Activated T-cell treated with anti-CD3 and anti-CD28 coated beads, Interleukin-2, amount 50 U/mL, for 4 hours (primary cell): ENCODE measurements at regions not wholly inside any gene's neighbourhood (a gene's known extent, or its start where the extent isn't known, plus 50 kb on each side); places are given as distances from the start of the nearest gene placed in this dataset.

Source experiments
- ATAC-seq, 2 donors: fragments of 200-7000 bp; cut with Tn5 transposase; one replicate each; pipeline ENCODE4 v1.10.0; 2021
- DNase-seq: peaks from one replicate; pipeline ENCODE4 v3.0.0-alpha.2; 2020
- H3K27me3 Mint-ChIP-seq: one replicate; pipeline ENCODE4 v1.8.0; 2021; ENCODE audit warnings: low read depth, mixed read lengths
- H3K36me3 Mint-ChIP-seq: one replicate; pipeline ENCODE4 v1.8.0; 2022; ENCODE audit warnings: mixed read lengths; ENCODE audit not compliant: insufficient read depth
- H3K4me1 Mint-ChIP-seq: one replicate; pipeline ENCODE4 v1.8.0; 2021; ENCODE audit warnings: low read depth, mixed read lengths
- H3K4me3 Mint-ChIP-seq: one replicate; pipeline ENCODE4 v1.8.0; 2021; ENCODE audit warnings: mild to moderate bottlenecking, moderate library complexity, mixed read lengths
- H3K9me3 Mint-ChIP-seq: one replicate; pipeline ENCODE4 v1.8.0; 2021; ENCODE audit warnings: mixed read lengths

- Mint-ChIP-seq H3K27me3 (no peaks in the 10 kb centered on the region), H3K36me3 (no peaks in the 10 kb centered on the region), H3K9me3 (peaks cover 20% of the 10 kb centered on the region), H3K4me3 (no peak overlapping the region), H3K4me1 (no peaks in the 10 kb centered on the region)
- no peak for ATAC-seq
- no peak for DNase-seq
These were observed 135.7 kb downstream of the C1orf94 start for GRCh38 chr1:34312359-34312758.

GRCh38 chr1:34315974-34316373 lies 139.3 kb downstream of the C1orf94 start:
- no peak for DNase-seq
- H3K4me1 Mint-ChIP-seq, result no peaks in the 10 kb centered on the region
- no peak overlapping the region for H3K4me3 Mint-ChIP-seq
- no peaks in the 10 kb centered on the region for H3K36me3 Mint-ChIP-seq
- no peak for ATAC-seq
- peaks cover 16% of the 10 kb centered on the region for H3K9me3 Mint-ChIP-seq
- no peaks in the 10 kb centered on the region for H3K27me3 Mint-ChIP-seq

- DNase-seq (no peak), ATAC-seq (no peak)
- Mint-ChIP-seq H3K9me3 (peaks cover 16% of the 10 kb centered on the region), H3K27me3 (no peaks in the 10 kb centered on the region), H3K4me1 (no peaks in the 10 kb centered on the region), H3K36me3 (no peaks in the 10 kb centered on the region), H3K4me3 (no peak overlapping the region)
These were observed 140.1 kb downstream of the C1orf94 start for GRCh38 chr1:34316773-34317172.

GRCh38 chr1:34319218-34319617 lies 142.5 kb downstream of the C1orf94 start:
- no peak overlapping the region for H3K4me3 Mint-ChIP-seq
- no peak for DNase-seq
- ATAC-seq, result no peak
- no peaks in the 10 kb centered on the region for H3K27me3 Mint-ChIP-seq
- H3K9me3 Mint-ChIP-seq, result peaks cover 16% of the 10 kb centered on the region
- no peaks in the 10 kb centered on the region for H3K36me3 Mint-ChIP-seq
- H3K4me1 Mint-ChIP-seq, result no peaks in the 10 kb centered on the region

- no peaks in the 10 kb centered on the region for H3K36me3 Mint-ChIP-seq
- DNase-seq (no peak), ATAC-seq (no peak)
- H3K4me3 Mint-ChIP-seq, result no peak overlapping the region
- peaks cover 16% of the 10 kb centered on the region for H3K9me3 Mint-ChIP-seq
- no peaks in the 10 kb centered on the region for H3K27me3 Mint-ChIP-seq
- no peaks in the 10 kb centered on the region for H3K4me1 Mint-ChIP-seq
These were observed 143.5 kb downstream of the C1orf94 start for GRCh38 chr1:34320053-34320669.

- ATAC-seq, result no peak
- peaks cover 3% of the 10 kb centered on the region for H3K27me3 Mint-ChIP-seq
- no peak overlapping the region for H3K4me3 Mint-ChIP-seq
- no peaks in the 10 kb centered on the region for H3K9me3 Mint-ChIP-seq
- no peaks in the 10 kb centered on the region for H3K36me3 Mint-ChIP-seq
- DNase-seq, result no peak
- H3K4me1 Mint-ChIP-seq, result no peaks in the 10 kb centered on the region
These were observed 146.3 kb downstream of the C1orf94 start for GRCh38 chr1:34322969-34323368.

GRCh38 chr1:34324879-34325440 lies 148.3 kb downstream of the C1orf94 start:
- DNase-seq, result no peak
- H3K9me3 Mint-ChIP-seq, result no peaks in the 10 kb centered on the region
- no peaks in the 10 kb centered on the region for H3K4me1 Mint-ChIP-seq
- H3K27me3 Mint-ChIP-seq, result peaks cover 3% of the 10 kb centered on the region
- no peak for ATAC-seq
- no peak overlapping the region for H3K4me3 Mint-ChIP-seq
- no peaks in the 10 kb centered on the region for H3K36me3 Mint-ChIP-seq

- Mint-ChIP-seq H3K4me3 (no peak overlapping the region), H3K9me3 (no peaks in the 10 kb centered on the region), H3K27me3 (peaks cover 3% of the 10 kb centered on the region), H3K36me3 (no peaks in the 10 kb centered on the region), H3K4me1 (no peaks in the 10 kb centered on the region)
- DNase-seq (no peak), ATAC-seq (no peak)
These were observed 151.6 kb downstream of the C1orf94 start for GRCh38 chr1:34328281-34328799.

GRCh38 chr1:34330061-34330460 lies 153.4 kb downstream of the C1orf94 start:
- no peak for DNase-seq
- no peaks in the 10 kb centered on the region for H3K9me3 Mint-ChIP-seq
- ATAC-seq, result no peak

GRCh38 chr1:34331020-34331926 lies 154.6 kb downstream of the C1orf94 start:
- Mint-ChIP-seq H3K4me1 (no peaks in the 10 kb centered on the region), H3K36me3 (no peaks in the 10 kb centered on the region), H3K9me3 (no peaks in the 10 kb centered on the region), H3K27me3 (peaks cover 3% of the 10 kb centered on the region), H3K4me3 (no peak overlapping the region)
- no peak for ATAC-seq
- DNase-seq, result no peak

More at GRCh38 chr1:34330061-34330460, 153.4 kb downstream of the C1orf94 start:
- no peaks in the 10 kb centered on the region for H3K4me1 Mint-ChIP-seq
- H3K4me3 Mint-ChIP-seq, result no peak overlapping the region
- no peaks in the 10 kb centered on the region for H3K36me3 Mint-ChIP-seq
- H3K27me3 Mint-ChIP-seq, result peaks cover 3% of the 10 kb centered on the region

- Mint-ChIP-seq H3K4me3 (no peak overlapping the region), H3K36me3 (no peaks in the 10 kb centered on the region)
These were observed 156.3 kb downstream of the C1orf94 start for GRCh38 chr1:34332996-34333395.

GRCh38 chr1:34338871-34339270 lies 162.2 kb downstream of the C1orf94 start:
- H3K9me3 Mint-ChIP-seq, result no peaks in the 10 kb centered on the region
- H3K36me3 Mint-ChIP-seq, result no peaks in the 10 kb centered on the region
- DNase-seq (no peak), ATAC-seq (no peak)
- peaks cover 17% of the 10 kb centered on the region for H3K27me3 Mint-ChIP-seq
- no peaks in the 10 kb centered on the region for H3K4me1 Mint-ChIP-seq
- H3K4me3 Mint-ChIP-seq, result no peak overlapping the region

More at GRCh38 chr1:34332996-34333395, 156.3 kb downstream of the C1orf94 start:
- Mint-ChIP-seq H3K9me3 (no peaks in the 10 kb centered on the region), H3K4me1 (no peaks in the 10 kb centered on the region), H3K27me3 (peaks cover 3% of the 10 kb centered on the region)
- DNase-seq (no peak), ATAC-seq (no peak)

- Mint-ChIP-seq H3K4me3 (no peak overlapping the region), H3K9me3 (no peaks in the 10 kb centered on the region), H3K4me1 (no peaks in the 10 kb centered on the region), H3K36me3 (no peaks in the 10 kb centered on the region), H3K27me3 (peaks cover 17% of the 10 kb centered on the region)
- ATAC-seq, result no peak
- no peak for DNase-seq
These were observed 165.2 kb downstream of the C1orf94 start for GRCh38 chr1:34341896-34342295.

- no peak overlapping the region for H3K4me3 Mint-ChIP-seq
- H3K9me3 Mint-ChIP-seq, result no peaks in the 10 kb centered on the region
- no peaks in the 10 kb centered on the region for H3K36me3 Mint-ChIP-seq
- H3K27me3 Mint-ChIP-seq, result peaks cover 17% of the 10 kb centered on the region
- H3K4me1 Mint-ChIP-seq, result no peaks in the 10 kb centered on the region
- DNase-seq, result no peak
- no peak for ATAC-seq
These were observed 165.6 kb downstream of the C1orf94 start for GRCh38 chr1:34342334-34342733.
